HCT116 (cell line): ENCODE measurements at regions not wholly inside any gene's neighbourhood (a gene's known extent, or its start where the extent isn't known, plus 50 kb on each side); places are given as distances from the start of the nearest gene placed in this dataset.

Experiments used
- ATAC-seq: fragments of 200-7000 bp; cut with Tn5 transposase; 2 replicates; pipeline ENCODE4 v1.9.1; 2020; ENCODE audit warnings: mild to moderate bottlenecking, moderate library complexity
- BruUV-seq: library from RNA; stranded (reverse); fragments of 400-500 nt; replicated peaks from 2 replicates; lab custom pipeline; 2021; lab: Mats Ljungman, UMichigan
- CTCF ChIA-PET: fragments of 300-600 bp; sonication (Branson Sonifier 250); formaldehyde crosslinking; loops from one replicate; lab custom pipeline; 2021; ENCODE audit warnings: antibody characterized with exemption; lab: Charles Lee
- POLR2A ChIA-PET: fragments of 300-600, 350-600 bp; sonication (Branson Sonifier 250); formaldehyde crosslinking; loops from one replicate; lab custom pipeline; 2021; ENCODE audit warnings: antibody characterized with exemption; lab: Charles Lee
- RAD21 ChIA-PET, 2 experiments: fragments of 300-600 bp; sonication (Branson Sonifier 250); formaldehyde crosslinking; loops; one replicate each; lab custom pipeline; 2023; ENCODE audit warnings: low total read pairs in 2 of 2; ENCODE audit not compliant: uncharacterized antibody in 2 of 2, unreplicated experiment in 2 of 2, low non-redundant PET in 1 of 2; lab: Charles Lee
- DNase-seq: peaks from one replicate; pipeline ENCODE4 v3.0.0-alpha.2; 2010; ENCODE audit warnings: low read depth, low spot score
- H2AFZ ChIP-seq: fragments of 200-600 bp; shearing (Covaris generic), sonication (generic); 2 replicates; pipeline ENCODE4 v1.6.1; 2017; ENCODE audit warnings: low read depth, mixed run types, mixed read lengths, antibody characterized with exemption, low read length; ENCODE audit not compliant: poor library complexity, severe bottlenecking
- H3K27ac ChIP-seq: 2 replicates; pipeline ENCODE4 v1.5.1; 2012; ENCODE audit warnings: low read depth, low read length
- H3K27me3 ChIP-seq: fragments of 200-600 bp; sonication (generic); 2 replicates; pipeline ENCODE4 v1.6.1; 2016; ENCODE audit warnings: mixed run types, low read length, mixed read lengths; ENCODE audit not compliant: insufficient read depth
- H3K36me3 ChIP-seq, 2 experiments: fragments of 200-500 bp in 1 of 2; fragments of 200-600 bp in 1 of 2; sonication (Bioruptor generic) in 1 of 2; sonication (generic) in 1 of 2; 2 replicates each; pipeline versions ENCODE4 v1.5.1 to v1.6.1; 2014 to 2016; ENCODE audit warnings: low read length in 2 of 2, inconsistent platforms in 1 of 2, mixed read lengths in 1 of 2, mixed run types in 1 of 2; ENCODE audit not compliant: insufficient read depth in 2 of 2, control insufficient read depth in 1 of 2
- H3K4me1 ChIP-seq, 2 experiments: fragments of 200-600 bp in 1 of 2; sonication (generic) in 1 of 2; 2 replicates each; pipeline versions ENCODE4 v1.5.1 to v1.6.1; 2012 to 2017; ENCODE audit warnings: low read length in 2 of 2, inconsistent platforms in 1 of 2, mild to moderate bottlenecking in 1 of 2, mixed read lengths in 1 of 2, mixed run types in 1 of 2, moderate library complexity in 1 of 2; ENCODE audit not compliant: insufficient read depth in 2 of 2, control insufficient read depth in 1 of 2
- H3K4me2 ChIP-seq: fragments of 200-600 bp; sonication (generic); 2 replicates; pipeline ENCODE4 v1.6.1; 2017; ENCODE audit warnings: mixed run types, low read length, mixed read lengths
- H3K4me3 ChIP-seq, 2 experiments: fragments of 200-600 bp in 1 of 2; sonication (generic) in 1 of 2; replicated peaks in 1 of 2; 2 replicates each; pipeline ENCODE4 v1.5.1; 2011 to 2016; ENCODE audit warnings: low read length in 2 of 2, control low read depth in 1 of 2, low read depth in 1 of 2, mild to moderate bottlenecking in 1 of 2, mixed read lengths in 1 of 2, mixed run types in 1 of 2
- H3K79me2 ChIP-seq: fragments of 200-600 bp; sonication (generic); 2 replicates; pipeline ENCODE4 v1.6.1; 2017; ENCODE audit warnings: mild to moderate bottlenecking, mixed run types, low read length, moderate library complexity, mixed read lengths; ENCODE audit not compliant: insufficient read depth
- H3K9ac ChIP-seq: fragments of 200-600 bp; sonication (generic); 2 replicates; pipeline ENCODE4 v1.6.1; 2016; ENCODE audit warnings: low read length, mixed read lengths
- H3K9me2 ChIP-seq: fragments of 200-600 bp; sonication (generic), shearing (Covaris generic); 2 replicates; pipeline ENCODE4 v1.6.1; 2017; ENCODE audit warnings: mixed run types, mild to moderate bottlenecking, moderate library complexity; ENCODE audit not compliant: insufficient read depth
- H3K9me3 ChIP-seq, 2 experiments: fragments of 200-500 bp in 1 of 2; fragments of 200-600 bp in 1 of 2; sonication (Bioruptor generic) in 1 of 2; sonication (generic) in 1 of 2; 2 replicates each; pipeline ENCODE4 v1.6.1; 2014 to 2017; ENCODE audit warnings: low read length in 2 of 2, mixed read lengths in 2 of 2, inconsistent platforms in 1 of 2, low read depth in 1 of 2, mild to moderate bottlenecking in 1 of 2, mixed run types in 1 of 2, moderate library complexity in 1 of 2; ENCODE audit not compliant: control insufficient read depth in 1 of 2, insufficient read depth in 1 of 2
- H4K20me1 ChIP-seq: fragments of 200-600 bp; sonication (generic), shearing (Covaris generic); 2 replicates; pipeline ENCODE4 v1.6.1; 2017; ENCODE audit warnings: mixed run types, mild to moderate bottlenecking, moderate library complexity; ENCODE audit not compliant: insufficient read depth
- CBX3 ChIP-seq: IDR thresholded peaks from 2 replicates; pipeline ENCODE4 v1.6.1; 2012; ENCODE audit warnings: low read depth
- EGR1 ChIP-seq: IDR thresholded peaks from 2 replicates; pipeline ENCODE4 v1.6.1; 2012; ENCODE audit warnings: low read depth
- ELF1 ChIP-seq: IDR thresholded peaks from 2 replicates; pipeline ENCODE4 v1.6.1; 2012; ENCODE audit warnings: low read depth, borderline replicate concordance
- EZH2 ChIP-seq: fragments of 200-600 bp; sonication (generic); IDR thresholded peaks from 2 replicates; pipeline ENCODE4 v1.6.1; 2017; ENCODE audit warnings: antibody characterized with exemption, mixed run types
- EZH2phosphoT487 ChIP-seq: fragments of 200-600 bp; IDR thresholded peaks from 2 replicates; pipeline ENCODE4 v1.6.1; 2018; ENCODE audit warnings: antibody characterized with exemption, borderline replicate concordance
- POLR2A ChIP-seq: IDR thresholded peaks from 2 replicates; pipeline ENCODE4 v1.7.0; 2011; ENCODE audit warnings: borderline replicate concordance; ENCODE audit not compliant: insufficient read depth, insufficient read length; ENCODE audit errors: extremely low read depth
- RAD21 ChIP-seq: IDR thresholded peaks from 2 replicates; pipeline ENCODE4 v1.6.1; 2012; ENCODE audit warnings: low read depth, mild to moderate bottlenecking
- SIN3A ChIP-seq: IDR thresholded peaks from 2 replicates; pipeline ENCODE4 v1.6.1; 2012; ENCODE audit warnings: low read depth
- SP1 ChIP-seq: IDR thresholded peaks from 2 replicates; pipeline ENCODE4 v1.6.1; 2012; ENCODE audit warnings: low read depth
- SRF ChIP-seq: IDR thresholded peaks from 2 replicates; pipeline ENCODE4 v1.6.1; 2012; ENCODE audit warnings: low read depth
- TCF7L2 ChIP-seq: IDR thresholded peaks from 2 replicates; pipeline ENCODE4 v1.7.0; 2011; ENCODE audit warnings: borderline replicate concordance, inconsistent platforms; ENCODE audit not compliant: insufficient read depth, insufficient read length; ENCODE audit errors: extremely low read depth
- YY1 ChIP-seq: IDR thresholded peaks from 2 replicates; pipeline ENCODE4 v1.6.1; 2011; ENCODE audit warnings: low read length, low read depth, moderate library complexity, mild to moderate bottlenecking; ENCODE audit not compliant: insufficient replicate concordance; ENCODE audit errors: extremely low read depth
- ZFX ChIP-seq: fragments of 450-650 bp; IDR thresholded peaks from 2 replicates; pipeline ENCODE4 v1.6.1; 2017
- ZNF274 ChIP-seq: fragments of 200-500 bp; sonication (Bioruptor generic); IDR thresholded peaks from 2 replicates; pipeline ENCODE4 v1.6.1; 2014; ENCODE audit warnings: mild to moderate bottlenecking, low read depth, low read length, inconsistent platforms
- intact Hi-C: fragments of 100-400 bp; cut with micrococcal nuclease; formaldehyde crosslinking; loops from 2 replicates; pipeline ENCODE4 v1.10.0; 2022
- TF ChIP-seq, protein P1 (sequence below): IDR thresholded peaks from 2 replicates; pipeline ENCODE4 v1.6.1; 2012
- TF ChIP-seq, protein P2 (sequence below), 3 experiments: fragments of 200-600 bp in 1 of 3; sonication (generic) in 1 of 3; IDR thresholded peaks in 2 of 3; conservative IDR thresholded peaks in 1 of 3; 2 replicates each; pipeline ENCODE4 v1.5.1; 2012 to 2017; ENCODE audit warnings: low read depth in 2 of 3, low read length in 2 of 3, antibody characterized with exemption in 1 of 3, borderline replicate concordance in 1 of 3, control low read depth in 1 of 3, mild to moderate bottlenecking in 1 of 3, mixed read lengths in 1 of 3, mixed run types in 1 of 3, moderate library complexity in 1 of 3; ENCODE audit not compliant: insufficient read depth in 1 of 3
- TF ChIP-seq, protein P3 (sequence below): IDR thresholded peaks from 2 replicates; pipeline ENCODE4 v1.6.1; 2012; ENCODE audit warnings: low read depth

DNA sequence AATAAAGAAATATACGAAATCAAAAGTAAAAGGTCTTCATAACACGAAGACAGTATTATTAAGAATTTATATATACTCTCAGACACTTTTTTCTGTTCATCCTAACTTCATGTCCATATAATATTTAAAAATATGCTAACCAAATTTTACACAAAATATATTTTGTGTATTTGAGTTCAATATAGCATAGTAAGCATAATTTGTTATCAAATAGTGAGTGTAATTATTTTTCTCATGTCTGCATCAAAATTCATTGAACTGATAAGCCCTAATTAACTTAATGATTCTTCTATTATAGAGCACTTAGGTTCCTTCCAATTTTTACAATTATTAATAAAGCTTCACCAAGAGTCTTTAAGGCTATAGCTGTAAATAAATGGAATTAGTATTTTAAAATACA, 99.7 kb upstream of the SYT1 start (continued):
- TF ChIP-seq EZH2 (no peak), CBX3 (no peak), POLR2A (no peak), RAD21 (no peak), EGR1 (no peak), ZFX (no peak), SIN3A (no peak), ZNF274 (no peak), SP1 (no peak), TCF7L2 (no peak), ELF1 (no peak), EZH2phosphoT487 (no peak)
- TF ChIP-seq, protein P1, sequence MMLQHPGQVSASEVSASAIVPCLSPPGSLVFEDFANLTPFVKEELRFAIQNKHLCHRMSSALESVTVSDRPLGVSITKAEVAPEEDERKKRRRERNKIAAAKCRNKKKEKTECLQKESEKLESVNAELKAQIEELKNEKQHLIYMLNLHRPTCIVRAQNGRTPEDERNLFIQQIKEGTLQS, result no peak
- TF ChIP-seq, protein P2, sequence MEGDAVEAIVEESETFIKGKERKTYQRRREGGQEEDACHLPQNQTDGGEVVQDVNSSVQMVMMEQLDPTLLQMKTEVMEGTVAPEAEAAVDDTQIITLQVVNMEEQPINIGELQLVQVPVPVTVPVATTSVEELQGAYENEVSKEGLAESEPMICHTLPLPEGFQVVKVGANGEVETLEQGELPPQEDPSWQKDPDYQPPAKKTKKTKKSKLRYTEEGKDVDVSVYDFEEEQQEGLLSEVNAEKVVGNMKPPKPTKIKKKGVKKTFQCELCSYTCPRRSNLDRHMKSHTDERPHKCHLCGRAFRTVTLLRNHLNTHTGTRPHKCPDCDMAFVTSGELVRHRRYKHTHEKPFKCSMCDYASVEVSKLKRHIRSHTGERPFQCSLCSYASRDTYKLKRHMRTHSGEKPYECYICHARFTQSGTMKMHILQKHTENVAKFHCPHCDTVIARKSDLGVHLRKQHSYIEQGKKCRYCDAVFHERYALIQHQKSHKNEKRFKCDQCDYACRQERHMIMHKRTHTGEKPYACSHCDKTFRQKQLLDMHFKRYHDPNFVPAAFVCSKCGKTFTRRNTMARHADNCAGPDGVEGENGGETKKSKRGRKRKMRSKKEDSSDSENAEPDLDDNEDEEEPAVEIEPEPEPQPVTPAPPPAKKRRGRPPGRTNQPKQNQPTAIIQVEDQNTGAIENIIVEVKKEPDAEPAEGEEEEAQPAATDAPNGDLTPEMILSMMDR (IDR thresholded peaks at IDR 0.05 in 2 of 3, conservative IDR thresholded peaks at IDR 0.05 in 1 of 3; ENCODE audit: borderline replicate concordance in 1 of 3, insufficient read depth in 1 of 3, low read depth in 2 of 3, low read length in 2 of 3), result no peak

DNA sequence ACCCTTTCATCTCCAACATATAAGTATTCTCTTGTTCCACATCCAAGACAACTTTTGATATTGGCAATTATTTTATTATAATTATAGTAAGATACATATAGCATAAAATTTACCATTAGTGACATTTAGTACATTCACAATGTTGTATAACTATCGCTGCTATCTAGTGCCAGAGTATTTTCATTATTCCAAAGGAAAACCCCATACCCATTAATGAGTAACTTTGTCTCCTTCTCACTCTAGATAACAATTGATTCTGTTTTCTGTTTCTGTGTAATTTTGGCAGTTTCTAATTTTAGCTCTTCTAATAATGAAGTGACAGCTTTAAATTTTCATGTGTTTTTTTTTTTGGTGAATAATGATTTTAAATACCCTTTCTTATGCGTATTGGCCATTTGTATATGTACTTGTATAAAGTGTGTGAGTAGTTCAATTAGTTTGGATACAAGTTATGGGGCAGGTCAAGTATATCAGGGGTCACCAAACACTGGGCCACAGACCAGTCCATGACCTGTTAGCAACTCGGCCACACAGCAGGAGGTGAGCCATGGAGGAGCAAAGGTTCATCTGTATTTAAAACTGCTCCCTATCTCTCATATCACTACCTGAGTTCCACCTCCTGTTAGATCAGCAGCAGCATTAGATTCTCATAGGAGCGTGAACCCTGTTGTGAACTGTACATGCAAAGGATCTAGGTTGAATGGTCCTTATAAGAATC, 97.2 kb upstream of the SYT1 start:
- CTCF ChIA-PET, result no interaction called here
- ATAC-seq (no peak), DNase-seq (no peak)
- no peak overlapping the region for H3K27ac ChIP-seq
- H3K4me2 ChIP-seq, result no peak overlapping the region
- intact Hi-C loops, result no loop called here
- H3K79me2 ChIP-seq, result no peaks in the 10 kb centered on the region
- POLR2A ChIA-PET, result no interaction called here
- no peak overlapping the region for H3K4me3 ChIP-seq
- no peaks in the 10 kb centered on the region for H3K9me3 ChIP-seq
- H3K9ac ChIP-seq, result no peak overlapping the region
- H3K36me3 ChIP-seq, result no peaks in the 10 kb centered on the region
- RAD21 ChIA-PET, result no interaction called here
- H4K20me1 ChIP-seq, result no peaks in the 10 kb centered on the region
- no peaks in the 10 kb centered on the region for H3K27me3 ChIP-seq
- BruUV-seq, result no TSS peak
- H2AFZ ChIP-seq, result no peak overlapping the region
- H3K9me2 ChIP-seq, result no peaks in the 10 kb centered on the region
- no peaks in the 10 kb centered on the region for H3K4me1 ChIP-seq
- TF ChIP-seq, protein P3, sequence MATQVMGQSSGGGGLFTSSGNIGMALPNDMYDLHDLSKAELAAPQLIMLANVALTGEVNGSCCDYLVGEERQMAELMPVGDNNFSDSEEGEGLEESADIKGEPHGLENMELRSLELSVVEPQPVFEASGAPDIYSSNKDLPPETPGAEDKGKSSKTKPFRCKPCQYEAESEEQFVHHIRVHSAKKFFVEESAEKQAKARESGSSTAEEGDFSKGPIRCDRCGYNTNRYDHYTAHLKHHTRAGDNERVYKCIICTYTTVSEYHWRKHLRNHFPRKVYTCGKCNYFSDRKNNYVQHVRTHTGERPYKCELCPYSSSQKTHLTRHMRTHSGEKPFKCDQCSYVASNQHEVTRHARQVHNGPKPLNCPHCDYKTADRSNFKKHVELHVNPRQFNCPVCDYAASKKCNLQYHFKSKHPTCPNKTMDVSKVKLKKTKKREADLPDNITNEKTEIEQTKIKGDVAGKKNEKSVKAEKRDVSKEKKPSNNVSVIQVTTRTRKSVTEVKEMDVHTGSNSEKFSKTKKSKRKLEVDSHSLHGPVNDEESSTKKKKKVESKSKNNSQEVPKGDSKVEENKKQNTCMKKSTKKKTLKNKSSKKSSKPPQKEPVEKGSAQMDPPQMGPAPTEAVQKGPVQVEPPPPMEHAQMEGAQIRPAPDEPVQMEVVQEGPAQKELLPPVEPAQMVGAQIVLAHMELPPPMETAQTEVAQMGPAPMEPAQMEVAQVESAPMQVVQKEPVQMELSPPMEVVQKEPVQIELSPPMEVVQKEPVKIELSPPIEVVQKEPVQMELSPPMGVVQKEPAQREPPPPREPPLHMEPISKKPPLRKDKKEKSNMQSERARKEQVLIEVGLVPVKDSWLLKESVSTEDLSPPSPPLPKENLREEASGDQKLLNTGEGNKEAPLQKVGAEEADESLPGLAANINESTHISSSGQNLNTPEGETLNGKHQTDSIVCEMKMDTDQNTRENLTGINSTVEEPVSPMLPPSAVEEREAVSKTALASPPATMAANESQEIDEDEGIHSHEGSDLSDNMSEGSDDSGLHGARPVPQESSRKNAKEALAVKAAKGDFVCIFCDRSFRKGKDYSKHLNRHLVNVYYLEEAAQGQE, result no peak
- no peak for TF ChIP-seq YY1
- no peak for TF ChIP-seq SIN3A
- TF ChIP-seq SRF, result no peak
- TF ChIP-seq POLR2A, result no peak
- TF ChIP-seq, protein P2 (IDR thresholded peaks at IDR 0.05 in 2 of 3, conservative IDR thresholded peaks at IDR 0.05 in 1 of 3; ENCODE audit: borderline replicate concordance in 1 of 3, insufficient read depth in 1 of 3, low read depth in 2 of 3, low read length in 2 of 3), result no peak
- TF ChIP-seq, protein P1, result no peak
